ENCODE measurements at regions not wholly inside any gene's neighbourhood (a gene's known extent, or its start where the extent isn't known, plus 50 kb on each side); places are given as distances from the start of the nearest gene placed in this dataset.

- TF ChIP-seq POLR2AphosphoS5 (IDR thresholded peaks at IDR 0.05) (no peak), EP300 (IDR thresholded peaks at IDR 0.05) (no peak), POLR2A (IDR thresholded peaks at IDR 0.05) (no peak), CTCF (IDR thresholded peaks at IDR 0.05) (no peak)
- 85 to 96% methylated on average over 1 of the region's 1 CpG for WGBS, 2 donors
Measured at GRCh38 chr2:145002624-145003023, 482.7 kb upstream of the ZEB2 start.

GRCh38 chr2:145000376-145000775 is 480.5 kb upstream of the ZEB2 start:
- no peaks in the 10 kb centered on the region for H3K9me3 ChIP-seq
- DNase-seq: no peak
- no peak for TF ChIP-seq EP300 (IDR thresholded peaks at IDR 0.05)
- H3K4me3 ChIP-seq: no peak overlapping the region
- no peak overlapping the region for H3K27ac ChIP-seq
- H3K36me3 ChIP-seq: no peaks in the 10 kb centered on the region
- H3K4me1 ChIP-seq: no peaks in the 10 kb centered on the region
- H3K27me3 ChIP-seq: no peaks in the 10 kb centered on the region
- intact Hi-C loops (cut with DNase I): no loop called here

More at GRCh38 chr2:145002624-145003023, 482.7 kb upstream of the ZEB2 start:
- no peaks in the 10 kb centered on the region for H3K9me3 ChIP-seq
- no peaks in the 10 kb centered on the region for H3K4me1 ChIP-seq
- no peaks in the 10 kb centered on the region for H3K36me3 ChIP-seq
- H3K27ac ChIP-seq: no peak overlapping the region
- no peaks in the 10 kb centered on the region for H3K27me3 ChIP-seq
- H3K4me3 ChIP-seq: no peak overlapping the region
- DNase-seq: no peak
- intact Hi-C loops (cut with DNase I): no loop called here

GRCh38 chr2:144999936-145000335 is 480.0 kb upstream of the ZEB2 start:
- intact Hi-C loops (cut with DNase I): no loop called here
- no peaks in the 10 kb centered on the region for H3K27me3 ChIP-seq
- no peaks in the 10 kb centered on the region for H3K4me1 ChIP-seq
- no peaks in the 10 kb centered on the region for H3K9me3 ChIP-seq
- no peaks in the 10 kb centered on the region for H3K36me3 ChIP-seq
- 58 to 79% methylated on average over 1 of the region's 1 CpG for WGBS, 2 donors
- peak overlapping the region in 1 of 4 donors; percentile 17 for H3K27ac ChIP-seq
- DNase-seq: no peak
- no peak overlapping the region for H3K4me3 ChIP-seq
- TF ChIP-seq CTCF (IDR thresholded peaks at IDR 0.05) (no peak), EP300 (IDR thresholded peaks at IDR 0.05) (no peak), POLR2AphosphoS5 (IDR thresholded peaks at IDR 0.05) (no peak), POLR2A (IDR thresholded peaks at IDR 0.05) (no peak)

GRCh38 chr2:144999071-144999875 is 479.4 kb upstream of the ZEB2 start:
- intact Hi-C loops (cut with DNase I): no loop called here
- Histone ChIP-seq H3K27me3 (no peaks in the 10 kb centered on the region), H3K36me3 (no peaks in the 10 kb centered on the region), H3K4me1 (no peaks in the 10 kb centered on the region), H3K27ac (peak overlapping the region in 1 of 4 donors; percentile 17), H3K4me3 (no peak overlapping the region), H3K9me3 (no peaks in the 10 kb centered on the region)
- 73 to 86% methylated on average over 7 of the region's 7 CpGs for WGBS, 2 donors
- TF ChIP-seq POLR2AphosphoS5 (IDR thresholded peaks at IDR 0.05) (no peak), CTCF (IDR thresholded peaks at IDR 0.05) (no peak), POLR2A (IDR thresholded peaks at IDR 0.05) (no peak), EP300 (IDR thresholded peaks at IDR 0.05) (no peak)
- peak; percentile 64 for DNase-seq

GRCh38 chr2:144998435-144998834 is 478.5 kb upstream of the ZEB2 start:
- DNase-seq: no peak
- H3K4me3 ChIP-seq: no peak overlapping the region
- H3K27me3 ChIP-seq: no peaks in the 10 kb centered on the region
- no peaks in the 10 kb centered on the region for H3K9me3 ChIP-seq
- TF ChIP-seq EP300 (IDR thresholded peaks at IDR 0.05): no peak
- TF ChIP-seq POLR2A (IDR thresholded peaks at IDR 0.05): no peak
- no peak for TF ChIP-seq POLR2AphosphoS5 (IDR thresholded peaks at IDR 0.05)
- no peak for TF ChIP-seq CTCF (IDR thresholded peaks at IDR 0.05)
- intact Hi-C loops (cut with DNase I): no loop called here
- H3K36me3 ChIP-seq: no peaks in the 10 kb centered on the region
- WGBS, 2 donors: 72% methylated on average over 4 of the region's 4 CpGs
- no peaks in the 10 kb centered on the region for H3K4me1 ChIP-seq
- H3K27ac ChIP-seq: no peak overlapping the region

Measured in sigmoid colon (tissue), 6 donors.